ENCODE measurements at regions not wholly inside any gene's neighbourhood (a gene's known extent, or its start where the extent isn't known, plus 50 kb on each side); places are given as distances from the start of the nearest gene placed in this dataset.

- BruUV-seq (replicated peaks): no TSS peak
- no peak overlapping the region for H3K4me3 ChIP-seq (ENCODE audit: low read depth, low read length, poor library complexity, severe bottlenecking)
- H3K79me2 ChIP-seq (ENCODE audit: insufficient read depth, low read depth, low read length): no peaks in the 10 kb centered on the region
- H3K9me3 ChIP-seq (ENCODE audit: low read length): no peaks in the 10 kb centered on the region
- TF ChIP-seq, protein P1, sequence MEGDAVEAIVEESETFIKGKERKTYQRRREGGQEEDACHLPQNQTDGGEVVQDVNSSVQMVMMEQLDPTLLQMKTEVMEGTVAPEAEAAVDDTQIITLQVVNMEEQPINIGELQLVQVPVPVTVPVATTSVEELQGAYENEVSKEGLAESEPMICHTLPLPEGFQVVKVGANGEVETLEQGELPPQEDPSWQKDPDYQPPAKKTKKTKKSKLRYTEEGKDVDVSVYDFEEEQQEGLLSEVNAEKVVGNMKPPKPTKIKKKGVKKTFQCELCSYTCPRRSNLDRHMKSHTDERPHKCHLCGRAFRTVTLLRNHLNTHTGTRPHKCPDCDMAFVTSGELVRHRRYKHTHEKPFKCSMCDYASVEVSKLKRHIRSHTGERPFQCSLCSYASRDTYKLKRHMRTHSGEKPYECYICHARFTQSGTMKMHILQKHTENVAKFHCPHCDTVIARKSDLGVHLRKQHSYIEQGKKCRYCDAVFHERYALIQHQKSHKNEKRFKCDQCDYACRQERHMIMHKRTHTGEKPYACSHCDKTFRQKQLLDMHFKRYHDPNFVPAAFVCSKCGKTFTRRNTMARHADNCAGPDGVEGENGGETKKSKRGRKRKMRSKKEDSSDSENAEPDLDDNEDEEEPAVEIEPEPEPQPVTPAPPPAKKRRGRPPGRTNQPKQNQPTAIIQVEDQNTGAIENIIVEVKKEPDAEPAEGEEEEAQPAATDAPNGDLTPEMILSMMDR (conservative IDR thresholded peaks at IDR 0.05; ENCODE audit: low read length): no peak
- no peak for TF ChIP-seq EZH2phosphoT487 (IDR thresholded peaks at IDR 0.05; ENCODE audit: borderline replicate concordance, low read depth, low read length)
- no peak for DNase-seq (ENCODE audit: low spot score)
- H3K9me2 ChIP-seq (ENCODE audit: insufficient read depth, low read length): no peaks in the 10 kb centered on the region
- no peak overlapping the region for H3K27ac ChIP-seq (ENCODE audit: low read depth, low read length, poor library complexity, severe bottlenecking)
- intact Hi-C loops (cut with micrococcal nuclease; ENCODE audit: unreplicated experiment): no loop called here
- ChIA-PET CTCF (ENCODE audit: unreplicated experiment) (no interaction called here), POLR2A (interaction anchor here (1.1 kb wide), 2 partner anchors 10 to 625 kb away, joined by 3 read pairs; no protein-coding TSS in a partner anchor)
- H3K4me2 ChIP-seq (ENCODE audit: low read length): no peak overlapping the region
- H3K4me1 ChIP-seq (ENCODE audit: insufficient read depth, low read length, poor library complexity, severe bottlenecking): no peaks in the 10 kb centered on the region
- no peaks in the 10 kb centered on the region for H4K20me1 ChIP-seq (ENCODE audit: insufficient read depth, low read length)
- no peak overlapping the region for H2AFZ ChIP-seq (ENCODE audit: low read length)
- H3K36me3 ChIP-seq (ENCODE audit: insufficient read depth, low read length): no peaks in the 10 kb centered on the region
Observed at GRCh38 chr9:10867194-10867593, 254.4 kb upstream of the PTPRD start.

GRCh38 chr9:10869687-10870086 lies 256.9 kb upstream of the PTPRD start:
- Histone ChIP-seq H3K79me2 (ENCODE audit: insufficient read depth, low read depth, low read length) (no peaks in the 10 kb centered on the region), H3K9me2 (ENCODE audit: insufficient read depth, low read length) (no peaks in the 10 kb centered on the region), H3K36me3 (ENCODE audit: insufficient read depth, low read length) (no peaks in the 10 kb centered on the region), H3K27ac (ENCODE audit: low read depth, low read length, poor library complexity, severe bottlenecking) (no peak overlapping the region), H3K4me3 (ENCODE audit: low read depth, low read length, poor library complexity, severe bottlenecking) (no peak overlapping the region), H4K20me1 (ENCODE audit: insufficient read depth, low read length) (no peaks in the 10 kb centered on the region), H2AFZ (ENCODE audit: low read length) (no peak overlapping the region), H3K4me1 (ENCODE audit: insufficient read depth, low read length, poor library complexity, severe bottlenecking) (no peaks in the 10 kb centered on the region), H3K9me3 (ENCODE audit: low read length) (no peaks in the 10 kb centered on the region), H3K4me2 (ENCODE audit: low read length) (no peak overlapping the region)
- ChIA-PET POLR2A (interaction anchor here (0.5 to 0.7 kb wide), 3 partner anchors 121 to 1698 kb away, joined by 3 read pairs; no protein-coding TSS in a partner anchor), CTCF (ENCODE audit: unreplicated experiment) (no interaction called here)
- intact Hi-C loops (cut with micrococcal nuclease; ENCODE audit: unreplicated experiment): no loop called here
- TF ChIP-seq, protein P1 (conservative IDR thresholded peaks at IDR 0.05; ENCODE audit: low read length): no peak
- no peak for TF ChIP-seq EZH2phosphoT487 (IDR thresholded peaks at IDR 0.05; ENCODE audit: borderline replicate concordance, low read depth, low read length)
- DNase-seq (ENCODE audit: low spot score): no peak
- BruUV-seq (replicated peaks): no TSS peak

DNA sequence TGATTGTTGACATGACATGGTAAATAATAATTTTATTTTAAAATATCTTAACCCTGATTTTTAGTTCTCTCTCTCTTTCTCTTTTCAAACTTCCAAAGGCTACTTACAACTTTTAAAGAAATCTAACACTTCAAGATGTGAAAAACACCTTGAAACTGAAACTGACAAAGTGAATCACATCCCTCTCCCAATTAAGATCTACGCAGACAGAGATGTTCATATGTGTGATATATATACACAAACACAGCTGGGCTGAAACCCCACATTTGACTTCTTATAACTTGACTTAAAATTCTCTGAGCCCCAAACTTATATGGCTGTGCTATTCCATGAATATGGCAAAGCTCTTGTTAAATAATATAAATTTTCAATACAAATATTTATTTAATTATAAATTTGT lies 261.2 kb upstream of the PTPRD start:
- Histone ChIP-seq H3K79me2 (ENCODE audit: insufficient read depth, low read depth, low read length) (no peaks in the 10 kb centered on the region), H3K4me1 (ENCODE audit: insufficient read depth, low read length, poor library complexity, severe bottlenecking) (no peaks in the 10 kb centered on the region), H3K27ac (ENCODE audit: low read depth, low read length, poor library complexity, severe bottlenecking) (no peak overlapping the region), H2AFZ (ENCODE audit: low read length) (no peak overlapping the region), H3K9me2 (ENCODE audit: insufficient read depth, low read length) (no peaks in the 10 kb centered on the region), H3K36me3 (ENCODE audit: insufficient read depth, low read length) (no peaks in the 10 kb centered on the region), H3K4me2 (ENCODE audit: low read length) (no peak overlapping the region), H3K9me3 (ENCODE audit: low read length) (no peaks in the 10 kb centered on the region), H4K20me1 (ENCODE audit: insufficient read depth, low read length) (no peaks in the 10 kb centered on the region), H3K4me3 (ENCODE audit: low read depth, low read length, poor library complexity, severe bottlenecking) (no peak overlapping the region)
- TF ChIP-seq EZH2phosphoT487 (IDR thresholded peaks at IDR 0.05; ENCODE audit: borderline replicate concordance, low read depth, low read length): no peak
- TF ChIP-seq, protein P1 (conservative IDR thresholded peaks at IDR 0.05; ENCODE audit: low read length): no peak
- no peak for DNase-seq (ENCODE audit: low spot score)
- CTCF ChIA-PET (ENCODE audit: unreplicated experiment): no interaction called here
- no TSS peak for BruUV-seq (replicated peaks)
- intact Hi-C loops (cut with micrococcal nuclease; ENCODE audit: unreplicated experiment): no loop called here
- POLR2A ChIA-PET: no interaction called here

Data from OCI-LY7 (cell line).